H1 (cell line): ENCODE measurements at regions not wholly inside any gene's neighbourhood (a gene's known extent, or its start where the extent isn't known, plus 50 kb on each side); places are given as distances from the start of the nearest gene placed in this dataset.
A peak's percentile ranks its signal among the peaks of the same experiment; 100 is the strongest.

Experiments
- CTCF ChIA-PET: fragments of 300-600 bp; sonication (Branson Sonifier 250); formaldehyde crosslinking; loops from one replicate; lab custom pipeline; 2021; ENCODE audit not compliant: partially characterized antibody; lab: Charles Lee
- POLR2A ChIA-PET: fragments of 300-600 bp; sonication (Branson Sonifier 250); formaldehyde crosslinking; loops from one replicate; lab custom pipeline; 2021; ENCODE audit warnings: inconsistent platforms; ENCODE audit not compliant: partially characterized antibody; lab: Charles Lee
- DNase-seq, 2 experiments: peaks; one replicate each; pipeline versions ENCODE4 v3.0.0 to v3.0.0-alpha.2; 2010 to 2022; ENCODE audit warnings: low spot score in 2 of 2, low read depth in 1 of 2, mixed read lengths in 1 of 2
- FAIRE-seq: peaks from 2 replicates; lab custom pipeline; 2011; peaks lifted over from hg19 to GRCh38; lab: Jason Lieb, UNC
- H2AFZ ChIP-seq: 2 replicates; pipeline ENCODE4 v1.8.1; 2012; ENCODE audit warnings: low read length, inconsistent platforms
- H2AK5ac ChIP-seq: 2 replicates; pipeline ENCODE4 v1.6.1; 2013; ENCODE audit warnings: low read depth, low read length
- H2BK120ac ChIP-seq: replicated peaks from 2 replicates; pipeline ENCODE3; 2013; ENCODE audit warnings: low read depth, low read length, inconsistent platforms
- H2BK12ac ChIP-seq: 2 replicates; pipeline ENCODE4 v1.6.1; 2013; ENCODE audit warnings: low read depth, low read length
- H2BK15ac ChIP-seq: 2 replicates; pipeline ENCODE4 v1.6.1; 2013; ENCODE audit warnings: low read length
- H2BK20ac ChIP-seq: 2 replicates; pipeline ENCODE4 v1.6.1; 2013; ENCODE audit warnings: low read length
- H2BK5ac ChIP-seq: 2 replicates; pipeline ENCODE4 v1.6.1; 2013; ENCODE audit warnings: low read depth, low read length
- H3K14ac ChIP-seq: 2 replicates; pipeline ENCODE4 v1.6.1; 2013; ENCODE audit warnings: inconsistent platforms; ENCODE audit not compliant: insufficient read length
- H3K18ac ChIP-seq: 2 replicates; pipeline ENCODE4 v1.6.1; 2013; ENCODE audit warnings: low read length; ENCODE audit errors: extremely low read depth
- H3K23ac ChIP-seq: 2 replicates; pipeline ENCODE4 v1.6.1; 2013; ENCODE audit warnings: inconsistent platforms; ENCODE audit not compliant: insufficient read length
- H3K23me2 ChIP-seq: 2 replicates; pipeline ENCODE4 v1.6.1; 2013; ENCODE audit warnings: low read depth, low read length
- H3K27ac ChIP-seq: 2 replicates; pipeline ENCODE4 v1.6.1; 2011; ENCODE audit warnings: low read depth, low read length, inconsistent platforms
- H3K27me3 ChIP-seq, 4 experiments: replicated peaks in 1 of 4; 1 replicate in 1 of 4; 2 replicates in 3 of 4; pipeline versions ENCODE4 v1.6.1 to v1.8.1; 2011 to 2013; ENCODE audit warnings: low read length in 3 of 4, mild to moderate bottlenecking in 3 of 4, inconsistent platforms in 2 of 4, mixed read lengths in 2 of 4, moderate library complexity in 1 of 4; ENCODE audit not compliant: control insufficient read depth in 3 of 4, insufficient read depth in 3 of 4; ENCODE audit errors: extremely low read depth in 1 of 4
- H3K36me3 ChIP-seq, 4 experiments: 2 replicates each; pipeline versions ENCODE4 v1.6.1 to v1.8.1; 2011 to 2013; ENCODE audit warnings: mild to moderate bottlenecking in 4 of 4, low read length in 3 of 4, moderate library complexity in 2 of 4, control low read depth in 1 of 4, inconsistent platforms in 1 of 4; ENCODE audit not compliant: insufficient read depth in 4 of 4, control insufficient read depth in 2 of 4
- H3K4ac ChIP-seq: replicated peaks from 2 replicates; pipeline ENCODE3; 2013; ENCODE audit warnings: low read length, low read depth, mixed read lengths, inconsistent platforms; ENCODE audit not compliant: insufficient read length
- H3K4me1 ChIP-seq, 4 experiments: replicated peaks in 1 of 4; 1 replicate in 1 of 4; 2 replicates in 3 of 4; pipeline versions ENCODE4 v1.6.1 to v1.8.1; 2011 to 2013; ENCODE audit warnings: low read length in 3 of 4, inconsistent platforms in 2 of 4, mixed read lengths in 1 of 4; ENCODE audit not compliant: insufficient read depth in 4 of 4, control insufficient read depth in 3 of 4
- H3K4me2 ChIP-seq, 2 experiments: 2 replicates each; pipeline versions ENCODE4 v1.6.1 to v1.8.1; 2011 to 2013; ENCODE audit warnings: low read depth in 2 of 2, low read length in 2 of 2, control low read depth in 1 of 2, inconsistent platforms in 1 of 2, mild to moderate bottlenecking in 1 of 2; ENCODE audit not compliant: insufficient read depth in 1 of 2
- H3K4me3 ChIP-seq, 4 experiments: fragments of 200-600, 300-600 bp in 1 of 4; sonication (generic), shearing (Covaris generic), sonication (Bioruptor Twin) in 1 of 4; 2 replicates each; pipeline versions ENCODE4 v1.5.1 to v1.8.1; 2011 to 2016; ENCODE audit warnings: low read length in 4 of 4, low read depth in 3 of 4, control low read depth in 2 of 4, inconsistent platforms in 2 of 4, mild to moderate bottlenecking in 2 of 4, mixed read lengths in 1 of 4, moderate library complexity in 1 of 4; ENCODE audit not compliant: insufficient read depth in 2 of 4; ENCODE audit errors: extremely low read depth in 1 of 4
- H3K56ac ChIP-seq: replicated peaks from 2 replicates; pipeline ENCODE3; 2013; ENCODE audit warnings: low read depth, mild to moderate bottlenecking, mixed read lengths, low read length, inconsistent platforms; ENCODE audit not compliant: insufficient read length
- H3K79me1 ChIP-seq: 2 replicates; pipeline ENCODE4 v1.6.1; 2013; ENCODE audit warnings: low read depth, low read length, control low read depth
- H3K79me2 ChIP-seq, 2 experiments: 2 replicates each; pipeline versions ENCODE4 v1.6.1 to v1.8.1; 2012 to 2013; ENCODE audit warnings: low read length in 2 of 2, mild to moderate bottlenecking in 2 of 2, inconsistent platforms in 1 of 2; ENCODE audit not compliant: insufficient read depth in 2 of 2, control insufficient read depth in 1 of 2
- H3K9ac ChIP-seq, 4 experiments: replicated peaks in 1 of 4; 1 replicate in 1 of 4; 2 replicates in 3 of 4; pipeline versions ENCODE4 v1.6.1 to v1.8.1; 2011 to 2013; ENCODE audit warnings: low read depth in 3 of 4, low read length in 3 of 4, control low read depth in 2 of 4, mild to moderate bottlenecking in 2 of 4, moderate library complexity in 2 of 4, inconsistent platforms in 1 of 4; ENCODE audit errors: extremely low read depth in 1 of 4
- H3K9me3 ChIP-seq, 2 experiments: 2 replicates each; pipeline versions ENCODE4 v1.6.1 to v1.8.1; 2012 to 2013; ENCODE audit warnings: mild to moderate bottlenecking in 2 of 2, moderate library complexity in 2 of 2, control low read depth in 1 of 2, inconsistent platforms in 1 of 2, low read depth in 1 of 2, low read length in 1 of 2, mixed read lengths in 1 of 2; ENCODE audit not compliant: insufficient read depth in 2 of 2
- H4K20me1 ChIP-seq, 2 experiments: replicated peaks in 1 of 2; 2 replicates each; pipeline versions ENCODE3 to v1.8.1; 2011 to 2013; ENCODE audit warnings: inconsistent platforms in 2 of 2, low read length in 2 of 2, mild to moderate bottlenecking in 1 of 2; ENCODE audit not compliant: insufficient read depth in 2 of 2, control insufficient read depth in 1 of 2
- H4K5ac ChIP-seq: 2 replicates; pipeline ENCODE4 v1.6.1; 2013; ENCODE audit warnings: low read length, low read depth, mixed read lengths, inconsistent platforms; ENCODE audit not compliant: insufficient read length
- H4K8ac ChIP-seq: 2 replicates; pipeline ENCODE4 v1.8.0; 2013; ENCODE audit warnings: mild to moderate bottlenecking, moderate library complexity, low read length, inconsistent platforms; ENCODE audit not compliant: insufficient read depth; ENCODE audit errors: extremely low read depth
- H4K91ac ChIP-seq: replicated peaks from 2 replicates; pipeline ENCODE3; 2013; ENCODE audit warnings: low read length, mixed read lengths, inconsistent platforms; ENCODE audit not compliant: insufficient read length
- CBX5 ChIP-seq: fragments of 300-800, 300-1000 bp; sonication (generic); IDR thresholded peaks from 2 replicates; pipeline ENCODE4 v1.7.1; 2016; ENCODE audit warnings: antibody characterized with exemption, low read length, low read depth
- CEBPB ChIP-seq: IDR thresholded peaks from 2 replicates; pipeline ENCODE4 v1.6.1; 2012; ENCODE audit warnings: low read depth, low read length
- GABPA ChIP-seq: IDR thresholded peaks from 2 replicates; pipeline ENCODE4 v1.6.1; 2011; ENCODE audit warnings: mild to moderate bottlenecking, low read length, moderate library complexity, borderline replicate concordance; ENCODE audit not compliant: insufficient read depth
- MAFK ChIP-seq: IDR thresholded peaks from 2 replicates; pipeline ENCODE4 v1.6.1; 2012; ENCODE audit warnings: low read depth, mild to moderate bottlenecking, improper control_type of control experiment, low read length
- RXRA ChIP-seq: IDR thresholded peaks from 2 replicates; pipeline ENCODE4 v1.6.1; 2011; ENCODE audit warnings: low read depth, mild to moderate bottlenecking, low read length, moderate library complexity; ENCODE audit not compliant: insufficient read depth
- SIN3A ChIP-seq, 2 experiments: IDR thresholded peaks in 1 of 2; conservative IDR thresholded peaks in 1 of 2; 2 replicates each; pipeline ENCODE4 v1.6.1; 2011 to 2012; ENCODE audit warnings: low read length in 2 of 2, improper control_type of control experiment in 1 of 2, low read depth in 1 of 2, mild to moderate bottlenecking in 1 of 2
- SP2 ChIP-seq: IDR thresholded peaks from 2 replicates; pipeline ENCODE4 v1.6.1; 2012; ENCODE audit warnings: mild to moderate bottlenecking, low read length, inconsistent platforms
- TAF7 ChIP-seq: optimal IDR thresholded peaks from 2 replicates; pipeline ENCODE3; 2011; ENCODE audit warnings: low read depth, mild to moderate bottlenecking, inconsistent platforms, low read length, moderate library complexity, borderline replicate concordance
- TBP ChIP-seq: IDR thresholded peaks from 2 replicates; pipeline ENCODE4 v1.6.1; 2011; ENCODE audit warnings: low read depth, low read length, improper control_type of control experiment
- TCF12 ChIP-seq: IDR thresholded peaks from 2 replicates; pipeline ENCODE4 v1.6.1; 2011; ENCODE audit warnings: low read depth, mild to moderate bottlenecking, low read length
- WGBS, 2 experiments: shearing (Covaris generic) in 1 of 2; methylation state at CpG; one replicate each; pipeline versions ENCODE4 v1.1.6 to v1.1.7; 2013 to 2015; ENCODE audit warnings: low lambda C conversion rate in 2 of 2, mixed read lengths in 2 of 2, inconsistent platforms in 1 of 2, low coverage in 1 of 2, missing lambda C conversion rate in 1 of 2; ENCODE audit not compliant: insufficient replicate concordance in 2 of 2, insufficient coverage in 1 of 2, insufficient read length in 1 of 2; ENCODE audit errors: extremely low coverage in 1 of 2, missing lambda C conversion rate in 1 of 2; 5-methylcytosine and 5-hydroxymethylcytosine counted together

DNA sequence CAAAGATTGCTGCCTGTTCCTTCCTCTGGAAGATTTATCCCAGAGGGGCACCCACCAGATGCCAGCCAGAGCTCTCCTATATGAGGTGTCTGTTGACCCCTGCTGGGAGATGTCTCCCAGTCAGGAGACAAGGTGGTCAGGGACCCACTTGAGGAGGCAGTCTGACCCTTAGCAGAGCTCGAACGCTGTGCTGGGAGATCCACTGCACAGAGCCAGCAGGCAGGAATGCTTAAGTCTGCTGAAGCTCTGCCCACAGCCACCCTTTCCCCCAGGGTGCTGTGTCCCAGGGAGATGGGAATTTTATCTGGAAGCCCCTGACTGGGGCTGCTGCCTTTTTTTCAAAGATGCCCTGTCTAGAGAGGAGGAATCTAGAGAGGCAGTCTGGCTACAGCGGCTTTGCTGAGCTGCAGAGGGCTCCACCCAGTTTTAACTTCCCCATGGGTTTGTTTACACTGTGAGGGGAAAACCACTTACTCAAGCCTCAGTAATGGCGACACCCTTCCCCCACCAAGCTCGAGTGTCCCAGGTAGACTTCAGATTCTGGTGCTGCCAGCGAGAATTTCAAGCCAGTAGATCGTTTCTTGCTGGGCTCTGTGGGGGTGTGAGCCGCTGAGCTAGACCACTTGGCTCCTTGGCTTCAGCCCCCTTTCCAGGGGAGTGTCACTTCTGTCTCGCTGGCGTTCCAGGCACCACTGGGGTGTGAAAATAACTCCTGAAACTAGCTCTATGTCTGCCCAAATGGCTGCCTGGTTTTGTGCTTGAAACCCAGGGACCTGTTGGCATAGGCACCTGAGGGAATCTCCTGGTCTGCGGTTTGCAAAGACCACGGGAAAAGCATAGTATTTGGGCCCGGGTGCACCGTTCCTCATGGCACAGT, 51.1 kb upstream of the PDC start:
- Histone ChIP-seq H4K20me1 (no peaks in the 10 kb centered on the region), H3K9me3 (no peaks in the 10 kb centered on the region), H3K4me1 (peaks cover 0 to 3% (median 0%) of the 10 kb centered on the region in 4 experiments; a peak in 1 of 7 replicates), H3K4ac (no peak overlapping the region), H3K14ac (no peak overlapping the region), H3K23me2 (no peaks in the 10 kb centered on the region), H2AK5ac (no peak overlapping the region), H3K4me3 (no peak overlapping the region), H3K56ac (no peak overlapping the region), H3K23ac (no peak overlapping the region), H3K27ac (no peak overlapping the region), H2AFZ (peak overlapping the region; percentile 78; the same call in 1 of the 2 replicates), H3K36me3 (no peaks in the 10 kb centered on the region), H2BK12ac (no peak overlapping the region), H3K18ac (no peak overlapping the region), H3K4me2 (no peak overlapping the region), H3K79me1 (no peaks in the 10 kb centered on the region), H3K79me2 (no peaks in the 10 kb centered on the region), H2BK5ac (no peak overlapping the region), H2BK120ac (no peak overlapping the region), H4K8ac (0 out of 2 replicates have a peak overlapping the region, but pooled peaks have one; percentile 16), H2BK20ac (no peak overlapping the region), H2BK15ac (no peak overlapping the region), H4K91ac (no peak overlapping the region), H3K9ac (no peak overlapping the region), H3K27me3 (no peaks in the 10 kb centered on the region), H4K5ac (no peak overlapping the region)
- FAIRE-seq (no peak), DNase-seq (no peak)
- TF ChIP-seq CEBPB (no peak), SIN3A (conservative IDR thresholded peaks at IDR 0.05 in 1 of 2, IDR thresholded peaks at IDR 0.05 in 1 of 2; ENCODE audit: low read depth in 1 of 2, low read length in 2 of 2) (no peak), SP2 (no peak), TAF7 (no peak), TBP (no peak), TCF12 (no peak), GABPA (no peak), MAFK (no peak), RXRA (no peak), CBX5 (no peak)
- WGBS, 2 experiments: 89% methylated on average over 14 of the region's 14 CpGs; no CpG with 5 or more reads in 1 of the 2 experiments
- ChIA-PET CTCF (interaction anchor here (0.6 to 1.3 kb wide), 4 partner anchors 10 to 1763 kb away, joined by 3 to 4 read pairs (median 4); partner anchors contain the start of gene TPR), POLR2A (no interaction called here)
